Lung (tissue), 11 donors: ENCODE measurements at regions not wholly inside any gene's neighbourhood (a gene's known extent, or its start where the extent isn't known, plus 50 kb on each side); places are given as distances from the start of the nearest gene placed in this dataset.

Experiments used
- ATAC-seq: fragments of 200-7000 bp; cut with Tn5 transposase; one replicate; pipeline ENCODE4 v1.9.1; 2020; ENCODE audit warnings: moderate number of reproducible peaks; ENCODE audit not compliant: insufficient read depth, low FRiP score
- DNase-seq, 3 donors: peaks; one replicate each; pipeline ENCODE4 v3.0.0-alpha.2; 2013 to 2017
- H3K27ac ChIP-seq, 2 donors: one replicate each; pipeline ENCODE4 v1.5.1; 2013; ENCODE audit warnings: mild to moderate bottlenecking in 2 of 2, moderate library complexity in 2 of 2, control low read depth in 1 of 2, inconsistent platforms in 1 of 2, low read depth in 1 of 2, low read length in 1 of 2
- H3K27me3 ChIP-seq, 3 donors: one replicate each; pipeline ENCODE4 v1.5.1; 2013; ENCODE audit warnings: low read length in 2 of 3; ENCODE audit not compliant: control insufficient read depth in 3 of 3, insufficient read depth in 3 of 3
- H3K36me3 ChIP-seq, 4 donors: one replicate each; pipeline ENCODE4 v1.5.1; 2013; ENCODE audit warnings: low read length in 4 of 4, mild to moderate bottlenecking in 1 of 4, moderate library complexity in 1 of 4; ENCODE audit not compliant: control insufficient read depth in 4 of 4, insufficient read depth in 4 of 4
- H3K4me1 ChIP-seq, 5 donors: one replicate each; pipeline ENCODE4 v1.5.1; 2013; ENCODE audit warnings: low read length in 5 of 5, mild to moderate bottlenecking in 2 of 5, moderate library complexity in 1 of 5; ENCODE audit not compliant: control insufficient read depth in 5 of 5, insufficient read depth in 5 of 5
- H3K4me3 ChIP-seq: one replicate; pipeline ENCODE4 v1.5.1; 2013; ENCODE audit warnings: mild to moderate bottlenecking, control low read depth, moderate library complexity
- H3K9ac ChIP-seq, 2 donors: one replicate each; pipeline ENCODE4 v1.5.1; 2013; ENCODE audit warnings: low read length in 2 of 2, control low read depth in 1 of 2; ENCODE audit not compliant: insufficient read depth in 1 of 2
- H3K9me3 ChIP-seq, 4 donors: one replicate each; pipeline ENCODE4 v1.5.1; 2013; ENCODE audit warnings: low read length in 3 of 4, mild to moderate bottlenecking in 1 of 4, moderate library complexity in 1 of 4; ENCODE audit not compliant: control insufficient read depth in 4 of 4, insufficient read depth in 3 of 4
- CTCF ChIP-seq: IDR thresholded peaks from 2 replicates; pipeline ENCODE4 v1.5.1; 2012; ENCODE audit warnings: mild to moderate bottlenecking; ENCODE audit errors: control extremely low read depth, extremely low read depth
- WGBS, 2 donors: extraction: QIAGEN DNeasy Blood & Tissue Kit; methylation state at CpG; one replicate each; pipeline ENCODE4 v1.1.7; 2013; 5-methylcytosine and 5-hydroxymethylcytosine counted together
- donor health status: control.
- donor health status: control.
- donor health status: Bipolar disorder and iron deficiency.
- donor health status: healthy.
- donor health status: DM: yes; HTN: yes; CAD: no.

GRCh38 chr4:176383273-176384077, 63.7 kb downstream of the SPCS3 start:
- H3K27ac ChIP-seq, result peak overlapping the region in 1 of 2 donors; percentile 72
- no peak overlapping the region for H3K4me3 ChIP-seq
- 22 to 35% methylated on average over 8 of the region's 8 CpGs for WGBS, 2 donors
- peak in 1 of 3 donors; percentile 27 for DNase-seq
- TF ChIP-seq CTCF, result no peak
- H3K36me3 ChIP-seq, result no peaks in the 10 kb centered on the region
- peaks cover 0 to 4% (median 0%) of the 10 kb centered on the region in 5 donors for H3K4me1 ChIP-seq
- H3K9ac ChIP-seq, result no peak overlapping the region
- ATAC-seq, result no peak
- no peaks in the 10 kb centered on the region for H3K27me3 ChIP-seq
- H3K9me3 ChIP-seq, result no peaks in the 10 kb centered on the region

GRCh38 chr4:176385601-176386000, 65.8 kb downstream of the SPCS3 start:
- H3K4me3 ChIP-seq, result no peak overlapping the region
- no peaks in the 10 kb centered on the region for H3K36me3 ChIP-seq
- ATAC-seq, result no peak
- WGBS, 2 donors, result 91 to 96% methylated on average over 1 of the region's 1 CpG
- no peaks in the 10 kb centered on the region for H3K27me3 ChIP-seq
- no peak overlapping the region for H3K9ac ChIP-seq
- H3K27ac ChIP-seq, result no peak overlapping the region
- H3K4me1 ChIP-seq, result peaks cover 0 to 2% (median 0%) of the 10 kb centered on the region in 5 donors
- no peak for DNase-seq
- no peaks in the 10 kb centered on the region for H3K9me3 ChIP-seq
- TF ChIP-seq CTCF, result no peak

GRCh38 chr4:176387571-176387970, 67.8 kb downstream of the SPCS3 start:
- TF ChIP-seq CTCF, result no peak
- H3K27ac ChIP-seq, result no peak overlapping the region
- H3K4me3 ChIP-seq, result no peak overlapping the region
- H3K9me3 ChIP-seq, result no peaks in the 10 kb centered on the region
- H3K36me3 ChIP-seq, result no peaks in the 10 kb centered on the region
- DNase-seq (peak in 1 of 3 donors; percentile 19), ATAC-seq (no peak)
- no peak overlapping the region for H3K9ac ChIP-seq
- H3K4me1 ChIP-seq, result peaks cover 0 to 2% (median 0%) of the 10 kb centered on the region in 5 donors
- H3K27me3 ChIP-seq, result no peaks in the 10 kb centered on the region
- WGBS, 2 donors, result 76 to 82% methylated on average over 1 of the region's 1 CpG
